Activated T-cell treated with anti-CD3 and anti-CD28 coated beads, Interleukin-2, amount 50 U/mL, for 24 hours (primary cell): ENCODE measurements at regions not wholly inside any gene's neighbourhood (a gene's known extent, or its start where the extent isn't known, plus 50 kb on each side); places are given as distances from the start of the nearest gene placed in this dataset.
"Not testable (repeated sequence)": the region's sequence is repeated elsewhere in the genome, so short reads cannot be mapped to it uniquely, and the experiment has no call there.

Source experiments
- DNase-seq: peaks from one replicate; pipeline ENCODE4 v3.0.0-alpha.2; 2020
- H3K27ac Mint-ChIP-seq: 2 replicates; pipeline ENCODE4 v1.8.0; 2020; ENCODE audit warnings: mild to moderate bottlenecking, mixed read lengths
- H3K27me3 Mint-ChIP-seq: 2 replicates; pipeline ENCODE4 v1.8.0; 2020; ENCODE audit warnings: mixed read lengths
- H3K36me3 Mint-ChIP-seq: 2 replicates; pipeline ENCODE4 v1.8.0; 2020; ENCODE audit warnings: low read depth, mixed read lengths
- H3K4me1 Mint-ChIP-seq: 2 replicates; pipeline ENCODE4 v1.8.0; 2020; ENCODE audit warnings: low read depth, mixed read lengths
- H3K4me3 Mint-ChIP-seq: 2 replicates; pipeline ENCODE4 v1.8.0; 2020; ENCODE audit warnings: mild to moderate bottlenecking, moderate library complexity, mixed read lengths
- H3K9me3 Mint-ChIP-seq: 2 replicates; pipeline ENCODE4 v1.8.0; 2020; ENCODE audit warnings: mixed read lengths

GRCh38 chr2:2655453-2656114, 324.5 kb upstream of the MYT1L start:
- peaks cover 5% of the 10 kb centered on the region for H3K9me3 Mint-ChIP-seq
- peaks cover 12% of the 10 kb centered on the region for H3K4me1 Mint-ChIP-seq
- H3K27me3 Mint-ChIP-seq: no peaks in the 10 kb centered on the region
- peaks cover 3% of the 10 kb centered on the region for H3K36me3 Mint-ChIP-seq
- no peak for DNase-seq
- H3K4me3 Mint-ChIP-seq: no peak overlapping the region
- H3K27ac Mint-ChIP-seq: no peak overlapping the region

DNA sequence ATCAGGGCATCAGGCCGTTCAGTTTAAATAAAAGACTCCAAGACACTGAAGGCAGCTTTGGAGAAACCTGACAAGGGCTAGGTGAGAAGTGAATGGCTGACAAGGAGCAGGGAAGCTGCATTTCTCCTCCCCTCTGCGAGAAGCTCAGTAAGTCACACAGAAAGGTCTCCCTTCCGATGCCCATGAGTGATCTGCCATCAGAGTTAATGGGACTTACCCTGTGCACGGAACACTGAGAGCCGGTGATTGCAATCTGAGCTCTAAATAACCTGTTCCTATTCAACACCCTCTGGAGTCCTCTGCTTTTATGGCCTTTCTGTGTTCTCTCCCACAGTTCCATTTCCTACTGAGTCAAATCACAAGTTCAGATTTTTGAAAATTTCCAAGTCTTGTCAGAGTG, 322.2 kb upstream of the MYT1L start:
- Mint-ChIP-seq H3K4me1 (peaks cover 12% of the 10 kb centered on the region), H3K9me3 (peaks cover 2% of the 10 kb centered on the region), H3K4me3 (no peak overlapping the region), H3K36me3 (no peaks in the 10 kb centered on the region), H3K27me3 (no peaks in the 10 kb centered on the region), H3K27ac (no peak overlapping the region)
- no peak for DNase-seq

DNA sequence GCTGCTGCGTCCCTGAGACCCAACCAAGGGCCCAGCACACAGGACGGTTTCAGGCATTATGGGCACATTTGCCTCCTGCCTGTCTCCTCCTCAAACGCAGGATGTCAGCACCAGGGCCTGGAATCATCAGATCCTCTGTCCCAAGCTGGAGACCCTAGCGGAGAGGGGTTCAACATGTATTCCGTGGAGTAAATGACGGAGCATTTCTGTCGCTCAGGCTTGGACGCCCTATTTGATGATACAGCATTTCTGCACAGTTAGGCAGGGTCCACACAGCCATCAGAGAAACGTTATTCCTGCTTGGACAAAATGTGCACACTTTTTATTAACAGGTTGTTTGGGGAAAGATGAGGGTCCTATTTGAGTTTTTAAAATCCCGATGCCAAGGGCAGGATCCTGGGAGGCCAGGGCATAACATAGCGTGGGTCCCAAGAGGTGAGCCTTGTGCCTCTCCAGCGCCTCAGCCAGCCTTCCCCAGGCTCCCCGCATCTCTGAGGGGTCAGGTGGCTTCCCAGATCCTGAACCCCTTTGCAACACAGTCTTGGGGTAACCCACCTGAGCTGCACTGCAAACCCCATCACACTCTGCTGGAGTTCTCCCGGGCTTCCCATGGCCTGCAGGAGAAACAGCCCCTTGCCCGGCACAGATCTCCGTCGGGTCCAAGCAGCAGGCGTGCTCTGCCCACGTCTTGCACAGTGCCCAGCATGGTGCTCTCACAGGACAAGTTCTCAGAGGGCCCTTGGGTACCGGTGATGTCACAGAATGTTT, 319.7 kb upstream of the MYT1L start:
- no peak overlapping the region for H3K4me3 Mint-ChIP-seq
- no peaks in the 10 kb centered on the region for H3K9me3 Mint-ChIP-seq
- H3K27me3 Mint-ChIP-seq: no peaks in the 10 kb centered on the region
- peak; percentile 12 for DNase-seq
- H3K27ac Mint-ChIP-seq: no peak overlapping the region
- H3K4me1 Mint-ChIP-seq: peaks cover 25% of the 10 kb centered on the region
- H3K36me3 Mint-ChIP-seq: no peaks in the 10 kb centered on the region

DNA sequence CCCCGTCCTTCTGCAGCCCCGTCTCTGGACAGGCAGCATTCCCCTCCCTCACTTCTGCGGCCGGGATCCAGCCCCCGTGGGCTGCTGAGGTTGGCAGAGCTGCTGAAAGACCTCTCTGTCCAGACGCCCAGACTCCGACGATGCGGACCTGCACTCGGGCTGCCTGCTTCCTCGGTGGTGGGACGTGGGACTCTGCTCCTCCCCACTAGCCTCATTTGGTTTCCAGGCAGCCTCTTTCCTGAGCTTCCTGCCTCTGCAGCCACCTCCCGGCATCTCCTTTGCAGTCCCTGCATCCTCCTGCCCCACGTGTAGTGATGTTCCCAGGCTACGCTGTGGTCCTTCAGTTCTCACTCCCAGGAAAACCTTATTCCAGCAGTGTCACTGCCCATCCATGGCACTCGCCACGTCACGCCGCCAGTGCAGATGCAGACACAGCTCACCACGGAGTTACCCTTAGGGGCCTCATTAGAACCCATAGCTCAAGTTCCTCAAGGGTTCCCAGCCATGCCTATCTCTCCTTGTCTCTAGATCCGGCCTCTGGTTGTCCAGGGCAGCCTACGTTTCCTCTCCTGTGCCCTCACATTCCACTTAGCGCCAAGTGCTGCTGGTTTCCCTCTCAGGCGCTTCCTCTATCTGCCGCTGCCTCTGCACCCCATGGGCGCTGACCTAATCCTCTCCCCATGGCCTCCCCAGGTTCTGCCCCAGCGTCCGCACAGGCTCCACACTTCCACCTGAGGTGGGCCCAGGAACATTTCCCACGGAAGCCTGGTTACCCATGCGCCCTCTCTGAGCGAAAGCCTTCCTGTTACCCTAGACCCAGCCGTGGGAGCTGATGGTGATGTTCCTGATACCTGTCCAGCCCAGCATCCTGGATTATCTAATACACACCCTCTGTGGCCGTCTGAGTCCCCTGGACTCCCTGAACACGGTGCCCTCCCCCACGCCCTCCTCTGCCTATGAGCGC, 318.3 kb upstream of the MYT1L start:
- H3K9me3 Mint-ChIP-seq: no peaks in the 10 kb centered on the region
- H3K4me1 Mint-ChIP-seq: peaks cover 34% of the 10 kb centered on the region
- peak; percentile 28 for DNase-seq
- H3K36me3 Mint-ChIP-seq: no peaks in the 10 kb centered on the region
- H3K27ac Mint-ChIP-seq: no peak overlapping the region
- H3K27me3 Mint-ChIP-seq: no peaks in the 10 kb centered on the region
- H3K4me3 Mint-ChIP-seq: no peak overlapping the region

DNA sequence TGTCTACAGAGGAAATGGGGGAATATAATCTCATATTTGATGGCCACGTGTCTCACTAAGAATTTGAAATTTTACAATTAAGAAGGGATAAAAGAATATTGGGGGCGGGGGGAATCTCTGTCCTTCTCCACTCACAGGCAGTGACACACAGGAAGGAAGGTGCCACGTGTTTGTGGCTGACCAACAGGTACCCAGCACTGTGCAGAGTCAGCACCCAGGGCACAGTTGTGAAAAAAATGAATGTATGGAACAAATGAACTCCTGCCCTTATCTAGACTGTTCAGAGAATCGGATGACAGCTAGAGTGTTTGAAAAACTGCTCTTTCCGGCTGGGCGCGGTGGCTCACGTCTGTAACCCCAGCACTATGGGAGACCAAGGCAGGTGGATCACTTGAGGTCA, 317.0 kb upstream of the MYT1L start:
- no peak overlapping the region for H3K27ac Mint-ChIP-seq
- H3K4me1 Mint-ChIP-seq: peaks cover 41% of the 10 kb centered on the region
- no peak overlapping the region for H3K4me3 Mint-ChIP-seq
- peak; percentile 15 for DNase-seq
- no peaks in the 10 kb centered on the region for H3K27me3 Mint-ChIP-seq
- H3K36me3 Mint-ChIP-seq: no peaks in the 10 kb centered on the region
- no peaks in the 10 kb centered on the region for H3K9me3 Mint-ChIP-seq

DNA sequence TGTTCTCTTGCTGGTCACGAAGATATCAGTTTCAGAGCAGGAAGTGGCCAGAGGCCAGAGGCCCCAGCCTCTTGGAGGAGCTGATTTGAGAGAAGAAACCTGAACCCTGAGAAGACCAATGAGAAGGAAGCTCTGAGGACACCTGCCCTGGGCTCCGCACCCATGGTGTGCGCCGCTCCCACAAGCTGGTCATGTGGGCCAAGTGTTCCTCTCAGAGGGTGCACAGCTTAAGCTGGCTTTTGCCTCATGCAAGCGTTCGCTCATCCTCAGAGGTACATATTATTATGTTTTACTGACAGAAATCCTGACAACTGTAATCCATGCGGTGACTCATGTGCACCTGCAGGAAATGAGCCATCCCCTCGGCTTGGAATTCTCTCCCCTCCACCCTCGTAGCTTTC, 316.1 kb upstream of the MYT1L start:
- Mint-ChIP-seq H3K4me3 (peak overlapping the region; percentile 51), H3K27me3 (no peaks in the 10 kb centered on the region), H3K36me3 (no peaks in the 10 kb centered on the region), H3K27ac (peak overlapping the region; percentile 88), H3K4me1 (peaks cover 41% of the 10 kb centered on the region), H3K9me3 (no peaks in the 10 kb centered on the region)
- no peak for DNase-seq

DNA sequence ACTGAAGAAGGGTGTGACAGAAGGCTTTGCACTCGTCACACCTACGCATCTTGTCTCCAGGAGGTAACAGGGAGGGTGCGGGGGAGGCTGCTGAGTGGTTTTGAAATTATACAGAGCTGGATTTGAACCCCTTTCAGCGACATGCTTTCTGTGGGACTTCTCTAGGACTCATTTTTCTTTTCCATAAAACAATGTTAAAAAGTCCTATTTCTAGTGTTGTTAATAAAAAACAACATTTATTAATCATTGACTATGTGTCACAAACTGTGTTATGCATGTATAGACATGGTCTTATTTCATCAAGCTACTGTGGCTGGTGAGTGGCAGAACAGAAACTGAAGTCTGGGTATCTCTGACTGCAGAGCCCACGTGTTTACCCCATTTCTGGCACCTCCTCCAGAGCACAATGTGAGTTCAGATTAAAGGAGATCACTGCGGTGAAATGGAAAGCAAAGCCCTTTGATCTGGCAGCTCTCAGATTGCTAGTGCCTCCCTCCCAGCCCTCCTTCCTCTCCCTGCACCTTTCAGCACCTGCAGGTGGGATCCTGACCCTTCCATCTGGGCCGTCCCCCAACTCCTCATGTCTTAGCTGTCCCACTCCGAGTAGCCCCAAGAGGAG, 315.5 kb upstream of the MYT1L start:
- no peaks in the 10 kb centered on the region for H3K27me3 Mint-ChIP-seq

DNA sequence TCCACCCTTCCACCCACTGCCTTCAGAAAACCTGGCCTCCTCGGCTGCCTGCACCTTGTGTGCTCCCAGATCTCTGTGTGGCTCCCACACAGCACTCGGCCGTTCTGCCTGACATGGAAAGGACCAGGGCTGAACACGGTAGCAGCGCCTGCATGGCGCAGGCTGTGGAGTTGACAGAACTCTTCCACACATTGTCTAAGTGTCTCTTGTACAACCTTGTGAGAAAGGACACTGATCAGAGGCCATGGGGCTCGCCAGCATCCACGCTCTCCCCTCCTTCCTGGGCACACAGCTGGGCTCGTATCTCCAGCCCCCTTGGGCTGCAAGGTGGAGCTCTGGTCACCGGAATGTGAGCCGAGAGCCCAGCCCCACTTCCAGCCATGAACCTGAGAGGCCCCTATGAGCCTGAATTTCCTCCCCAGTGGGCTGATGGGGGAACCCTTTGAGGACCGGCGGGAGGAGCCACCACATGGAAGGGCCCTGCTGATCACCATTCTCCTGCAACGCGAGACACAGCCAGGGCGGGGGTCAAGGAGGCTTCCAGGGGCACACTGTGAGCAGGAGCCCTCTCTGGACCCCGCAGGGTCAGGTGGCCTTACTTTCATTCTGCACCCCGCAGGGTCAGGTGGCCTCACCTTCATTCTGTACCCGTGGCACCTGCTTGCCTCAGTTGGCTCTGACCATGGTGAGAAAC, 314.2 kb upstream of the MYT1L start:
- DNase-seq: no peak

More for the DNA sequence above, 315.5 kb upstream of the MYT1L start:
- H3K27ac Mint-ChIP-seq: peak overlapping the region; percentile 88
- peak; percentile 53 for DNase-seq
- peaks cover 41% of the 10 kb centered on the region for H3K4me1 Mint-ChIP-seq
- H3K9me3 Mint-ChIP-seq: no peaks in the 10 kb centered on the region
- H3K4me3 Mint-ChIP-seq: peak overlapping the region; percentile 51
- no peaks in the 10 kb centered on the region for H3K36me3 Mint-ChIP-seq

DNA sequence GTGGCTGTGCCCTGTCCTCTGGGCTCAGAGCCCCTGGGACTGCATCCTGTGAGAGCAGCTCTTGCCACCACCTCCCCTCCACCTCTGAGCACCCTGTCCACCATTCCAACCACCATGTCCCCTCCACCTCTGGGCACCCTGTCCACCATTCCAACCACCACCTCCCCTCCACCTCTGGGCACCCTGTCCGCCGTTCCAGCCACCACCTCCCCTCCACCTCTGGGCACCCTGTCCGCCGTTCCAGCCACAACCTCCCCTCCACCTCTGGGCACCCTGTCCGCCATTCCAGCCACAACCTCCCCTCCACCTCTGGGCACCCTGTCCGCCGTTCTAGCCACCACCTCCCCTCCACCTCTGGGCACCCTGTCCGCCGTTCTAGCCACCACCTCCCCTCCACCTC, 313.7 kb upstream of the MYT1L start:
- not testable (repeated sequence) for H3K27me3 Mint-ChIP-seq, H3K9me3 Mint-ChIP-seq, H3K27ac Mint-ChIP-seq, DNase-seq, H3K4me3 Mint-ChIP-seq, H3K36me3 Mint-ChIP-seq
- H3K4me1 Mint-ChIP-seq: peaks cover 49% of the 10 kb centered on the region

More for the DNA sequence above, 314.2 kb upstream of the MYT1L start:
- Mint-ChIP-seq H3K9me3 (no peaks in the 10 kb centered on the region), H3K4me1 (peaks cover 47% of the 10 kb centered on the region), H3K27me3 (no peaks in the 10 kb centered on the region), H3K4me3 (no peak overlapping the region), H3K36me3 (no peaks in the 10 kb centered on the region), H3K27ac (no peak overlapping the region)

DNA sequence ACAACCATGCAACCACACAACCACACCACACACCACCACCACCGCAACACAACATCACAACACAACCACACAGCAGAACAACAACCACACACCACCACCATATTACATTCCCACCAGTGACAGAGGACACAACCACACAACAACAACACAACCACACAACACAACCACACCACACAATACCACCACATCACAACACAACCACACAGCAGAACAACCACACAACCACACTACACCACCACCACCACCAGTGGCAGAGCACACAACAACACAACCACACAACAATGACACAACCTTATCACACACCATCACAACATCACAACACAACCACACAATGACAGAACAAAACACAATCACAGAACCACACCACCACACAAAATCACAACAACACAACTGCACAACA, 313.0 kb upstream of the MYT1L start:
- H3K9me3 Mint-ChIP-seq: no peaks in the 10 kb centered on the region
- no peak for DNase-seq
- H3K27ac Mint-ChIP-seq: no peak overlapping the region
- no peaks in the 10 kb centered on the region for H3K36me3 Mint-ChIP-seq
- H3K27me3 Mint-ChIP-seq: peaks cover 2% of the 10 kb centered on the region
- peaks cover 49% of the 10 kb centered on the region for H3K4me1 Mint-ChIP-seq
- H3K4me3 Mint-ChIP-seq: no peak overlapping the region

GRCh38 chr2:2642906-2643890, 312.1 kb upstream of the MYT1L start:
- H3K36me3 Mint-ChIP-seq: no peaks in the 10 kb centered on the region
- H3K4me1 Mint-ChIP-seq: peaks cover 48% of the 10 kb centered on the region
- DNase-seq: no peak
- no peaks in the 10 kb centered on the region for H3K9me3 Mint-ChIP-seq
- no peak overlapping the region for H3K4me3 Mint-ChIP-seq
- peaks cover 3% of the 10 kb centered on the region for H3K27me3 Mint-ChIP-seq
- no peak overlapping the region for H3K27ac Mint-ChIP-seq

- Mint-ChIP-seq H3K9me3 (no peaks in the 10 kb centered on the region), H3K27ac (no peak overlapping the region), H3K27me3 (peaks cover 5% of the 10 kb centered on the region), H3K4me3 (no peak overlapping the region), H3K36me3 (no peaks in the 10 kb centered on the region), H3K4me1 (peaks cover 34% of the 10 kb centered on the region)
- DNase-seq: no peak
Observed at GRCh38 chr2:2641541-2642410, 310.7 kb upstream of the MYT1L start.
